H1 (cell line): ENCODE measurements at regions not wholly inside any gene's neighbourhood (a gene's known extent, or its start where the extent isn't known, plus 50 kb on each side); places are given as distances from the start of the nearest gene placed in this dataset.

Experiments
- ASH2L ChIP-seq: fragments of 200-600, 300-600 bp; sonication (generic); IDR thresholded peaks from one replicate; pipeline ENCODE4 v1.7.1; 2017; ENCODE audit warnings: low read length
- CBX8 ChIP-seq: fragments of 300-800, 300-1000 bp; sonication (generic); IDR thresholded peaks from 2 replicates; pipeline ENCODE4 v1.7.1; 2016; ENCODE audit warnings: low read depth, low read length, borderline replicate concordance
- TF ChIP-seq, protein P1 (sequence below): fragments of 300-600 bp; sonication (generic); IDR thresholded peaks from 2 replicates; pipeline ENCODE4 v1.7.1; 2012; ENCODE audit warnings: low read length, moderate library complexity, mild to moderate bottlenecking, inconsistent platforms; ENCODE audit not compliant: insufficient replicate concordance

DNA sequence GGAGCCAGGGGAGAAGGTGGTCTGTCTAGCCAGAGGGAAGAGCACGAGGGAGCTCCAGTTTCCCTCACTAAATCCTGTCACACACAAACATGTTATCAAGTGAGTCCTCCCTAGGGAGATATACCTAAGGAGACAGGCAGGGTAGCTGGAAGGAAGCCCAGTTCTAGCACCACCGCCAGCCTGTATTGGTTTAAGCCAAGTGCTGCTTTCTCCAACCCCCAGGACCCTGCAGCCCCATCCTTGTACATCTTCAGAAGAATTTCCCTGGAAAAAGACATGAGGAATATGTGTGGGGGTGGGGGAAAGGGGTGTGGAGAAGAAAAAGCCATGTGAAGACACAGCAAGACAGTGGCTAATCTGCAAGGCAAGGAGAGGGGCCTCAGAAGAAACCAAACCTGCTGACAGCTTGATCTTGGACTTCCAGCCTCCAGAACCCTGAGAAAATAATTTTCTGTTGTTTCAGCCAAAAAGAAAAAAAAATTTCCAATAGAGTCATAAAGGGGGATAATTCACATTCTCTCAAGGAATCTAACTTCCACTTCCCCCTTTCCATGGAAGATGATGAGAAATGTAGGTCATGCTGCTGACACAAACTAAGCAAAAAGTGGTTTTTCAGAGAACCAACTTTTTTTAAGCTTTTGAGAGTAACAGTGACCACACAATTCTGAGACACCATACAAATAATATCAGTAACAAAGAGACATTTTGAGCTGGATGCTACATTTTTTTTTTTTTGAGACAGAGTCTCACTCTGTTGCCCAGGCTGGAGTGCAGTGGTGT is 103.2 kb upstream of the PRDM1 start (continued):
- TF ChIP-seq, protein P1, sequence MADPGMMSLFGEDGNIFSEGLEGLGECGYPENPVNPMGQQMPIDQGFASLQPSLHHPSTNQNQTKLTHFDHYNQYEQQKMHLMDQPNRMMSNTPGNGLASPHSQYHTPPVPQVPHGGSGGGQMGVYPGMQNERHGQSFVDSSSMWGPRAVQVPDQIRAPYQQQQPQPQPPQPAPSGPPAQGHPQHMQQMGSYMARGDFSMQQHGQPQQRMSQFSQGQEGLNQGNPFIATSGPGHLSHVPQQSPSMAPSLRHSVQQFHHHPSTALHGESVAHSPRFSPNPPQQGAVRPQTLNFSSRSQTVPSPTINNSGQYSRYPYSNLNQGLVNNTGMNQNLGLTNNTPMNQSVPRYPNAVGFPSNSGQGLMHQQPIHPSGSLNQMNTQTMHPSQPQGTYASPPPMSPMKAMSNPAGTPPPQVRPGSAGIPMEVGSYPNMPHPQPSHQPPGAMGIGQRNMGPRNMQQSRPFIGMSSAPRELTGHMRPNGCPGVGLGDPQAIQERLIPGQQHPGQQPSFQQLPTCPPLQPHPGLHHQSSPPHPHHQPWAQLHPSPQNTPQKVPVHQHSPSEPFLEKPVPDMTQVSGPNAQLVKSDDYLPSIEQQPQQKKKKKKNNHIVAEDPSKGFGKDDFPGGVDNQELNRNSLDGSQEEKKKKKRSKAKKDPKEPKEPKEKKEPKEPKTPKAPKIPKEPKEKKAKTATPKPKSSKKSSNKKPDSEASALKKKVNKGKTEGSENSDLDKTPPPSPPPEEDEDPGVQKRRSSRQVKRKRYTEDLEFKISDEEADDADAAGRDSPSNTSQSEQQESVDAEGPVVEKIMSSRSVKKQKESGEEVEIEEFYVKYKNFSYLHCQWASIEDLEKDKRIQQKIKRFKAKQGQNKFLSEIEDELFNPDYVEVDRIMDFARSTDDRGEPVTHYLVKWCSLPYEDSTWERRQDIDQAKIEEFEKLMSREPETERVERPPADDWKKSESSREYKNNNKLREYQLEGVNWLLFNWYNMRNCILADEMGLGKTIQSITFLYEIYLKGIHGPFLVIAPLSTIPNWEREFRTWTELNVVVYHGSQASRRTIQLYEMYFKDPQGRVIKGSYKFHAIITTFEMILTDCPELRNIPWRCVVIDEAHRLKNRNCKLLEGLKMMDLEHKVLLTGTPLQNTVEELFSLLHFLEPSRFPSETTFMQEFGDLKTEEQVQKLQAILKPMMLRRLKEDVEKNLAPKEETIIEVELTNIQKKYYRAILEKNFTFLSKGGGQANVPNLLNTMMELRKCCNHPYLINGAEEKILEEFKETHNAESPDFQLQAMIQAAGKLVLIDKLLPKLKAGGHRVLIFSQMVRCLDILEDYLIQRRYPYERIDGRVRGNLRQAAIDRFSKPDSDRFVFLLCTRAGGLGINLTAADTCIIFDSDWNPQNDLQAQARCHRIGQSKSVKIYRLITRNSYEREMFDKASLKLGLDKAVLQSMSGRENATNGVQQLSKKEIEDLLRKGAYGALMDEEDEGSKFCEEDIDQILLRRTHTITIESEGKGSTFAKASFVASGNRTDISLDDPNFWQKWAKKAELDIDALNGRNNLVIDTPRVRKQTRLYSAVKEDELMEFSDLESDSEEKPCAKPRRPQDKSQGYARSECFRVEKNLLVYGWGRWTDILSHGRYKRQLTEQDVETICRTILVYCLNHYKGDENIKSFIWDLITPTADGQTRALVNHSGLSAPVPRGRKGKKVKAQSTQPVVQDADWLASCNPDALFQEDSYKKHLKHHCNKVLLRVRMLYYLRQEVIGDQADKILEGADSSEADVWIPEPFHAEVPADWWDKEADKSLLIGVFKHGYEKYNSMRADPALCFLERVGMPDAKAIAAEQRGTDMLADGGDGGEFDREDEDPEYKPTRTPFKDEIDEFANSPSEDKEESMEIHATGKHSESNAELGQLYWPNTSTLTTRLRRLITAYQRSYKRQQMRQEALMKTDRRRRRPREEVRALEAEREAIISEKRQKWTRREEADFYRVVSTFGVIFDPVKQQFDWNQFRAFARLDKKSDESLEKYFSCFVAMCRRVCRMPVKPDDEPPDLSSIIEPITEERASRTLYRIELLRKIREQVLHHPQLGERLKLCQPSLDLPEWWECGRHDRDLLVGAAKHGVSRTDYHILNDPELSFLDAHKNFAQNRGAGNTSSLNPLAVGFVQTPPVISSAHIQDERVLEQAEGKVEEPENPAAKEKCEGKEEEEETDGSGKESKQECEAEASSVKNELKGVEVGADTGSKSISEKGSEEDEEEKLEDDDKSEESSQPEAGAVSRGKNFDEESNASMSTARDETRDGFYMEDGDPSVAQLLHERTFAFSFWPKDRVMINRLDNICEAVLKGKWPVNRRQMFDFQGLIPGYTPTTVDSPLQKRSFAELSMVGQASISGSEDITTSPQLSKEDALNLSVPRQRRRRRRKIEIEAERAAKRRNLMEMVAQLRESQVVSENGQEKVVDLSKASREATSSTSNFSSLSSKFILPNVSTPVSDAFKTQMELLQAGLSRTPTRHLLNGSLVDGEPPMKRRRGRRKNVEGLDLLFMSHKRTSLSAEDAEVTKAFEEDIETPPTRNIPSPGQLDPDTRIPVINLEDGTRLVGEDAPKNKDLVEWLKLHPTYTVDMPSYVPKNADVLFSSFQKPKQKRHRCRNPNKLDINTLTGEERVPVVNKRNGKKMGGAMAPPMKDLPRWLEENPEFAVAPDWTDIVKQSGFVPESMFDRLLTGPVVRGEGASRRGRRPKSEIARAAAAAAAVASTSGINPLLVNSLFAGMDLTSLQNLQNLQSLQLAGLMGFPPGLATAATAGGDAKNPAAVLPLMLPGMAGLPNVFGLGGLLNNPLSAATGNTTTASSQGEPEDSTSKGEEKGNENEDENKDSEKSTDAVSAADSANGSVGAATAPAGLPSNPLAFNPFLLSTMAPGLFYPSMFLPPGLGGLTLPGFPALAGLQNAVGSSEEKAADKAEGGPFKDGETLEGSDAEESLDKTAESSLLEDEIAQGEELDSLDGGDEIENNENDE: no peak
- TF ChIP-seq CBX8: no peak
- TF ChIP-seq ASH2L: no peak
- TF ChIP-seq, all 59 proteins: peak for 0
